GM04503 (cell line): ENCODE measurements at regions not wholly inside any gene's neighbourhood (a gene's known extent, or its start where the extent isn't known, plus 50 kb on each side); places are given as distances from the start of the nearest gene placed in this dataset.

Experiments
- DNase-seq: peaks from one replicate; pipeline ENCODE4 v3.0.0-alpha.2; 2012; ENCODE audit warnings: low read depth

GRCh38 chr10:62453274-62453673, 79.1 kb downstream of the ZNF365 start:
- no peak for DNase-seq

GRCh38 chr10:62454687-62455397, 80.7 kb downstream of the ZNF365 start:
- DNase-seq = peak; percentile 68

GRCh38 chr10:62456611-62457101, 82.5 kb downstream of the ZNF365 start:
- DNase-seq = peak; percentile 38

GRCh38 chr10:62457196-62457595, 83.0 kb downstream of the ZNF365 start:
- no peak for DNase-seq

- DNase-seq = no peak
Observed at GRCh38 chr10:62457598-62457997, 83.4 kb downstream of the ZNF365 start.

- peak; percentile 60 for DNase-seq
Observed at GRCh38 chr10:62459072-62459471, 84.9 kb downstream of the ZNF365 start.

GRCh38 chr10:62459500-62459899, 85.3 kb downstream of the ZNF365 start:
- DNase-seq = no peak

GRCh38 chr10:62460393-62460792, 86.2 kb downstream of the ZNF365 start:
- no peak for DNase-seq

- no peak for DNase-seq
Observed at GRCh38 chr10:62461120-62461519, 87.0 kb downstream of the ZNF365 start.

- DNase-seq = no peak
Observed at GRCh38 chr10:62462461-62462860, 88.3 kb downstream of the ZNF365 start.

- no peak for DNase-seq
Observed at GRCh38 chr10:62463364-62463763, 89.2 kb downstream of the ZNF365 start.

- no peak for DNase-seq
Observed at GRCh38 chr10:62464308-62464707, 90.1 kb downstream of the ZNF365 start.

GRCh38 chr10:62466590-62466989, 92.4 kb downstream of the ZNF365 start:
- DNase-seq = no peak

- DNase-seq = no peak
Observed at GRCh38 chr10:62467527-62467926, 93.4 kb downstream of the ZNF365 start.

- DNase-seq = no peak
Observed at GRCh38 chr10:62471711-62472110, 97.5 kb downstream of the ZNF365 start.

- no peak for DNase-seq
Observed at GRCh38 chr10:62473241-62473640, 99.1 kb downstream of the ZNF365 start.

GRCh38 chr10:62475551-62475950, 101.4 kb downstream of the ZNF365 start:
- no peak for DNase-seq

- no peak for DNase-seq
Observed at GRCh38 chr10:62479523-62479922, 105.4 kb downstream of the ZNF365 start.

- no peak for DNase-seq
Observed at GRCh38 chr10:62480196-62480595, 106.0 kb downstream of the ZNF365 start.

- no peak for DNase-seq
Observed at GRCh38 chr10:62482581-62482980, 108.4 kb downstream of the ZNF365 start.

- no peak for DNase-seq
Observed at GRCh38 chr10:62491597-62491996, 117.4 kb downstream of the ZNF365 start.

- peak; percentile 60 for DNase-seq
Observed at GRCh38 chr10:62492012-62492869, 118.1 kb downstream of the ZNF365 start.

- DNase-seq = no peak
Observed at GRCh38 chr10:62492870-62493180, 118.7 kb downstream of the ZNF365 start.
